Neural cell (in vitro differentiated cells): ENCODE measurements at regions not wholly inside any gene's neighbourhood (a gene's known extent, or its start where the extent isn't known, plus 50 kb on each side); places are given as distances from the start of the nearest gene placed in this dataset.

Experiments
- H2AFZ ChIP-seq: fragments of 200-600, 300-800 bp; sonication (generic), shearing (Covaris generic); 2 replicates; pipeline ENCODE4 v1.6.0; 2014; ENCODE audit warnings: low read depth, mild to moderate bottlenecking, antibody characterized with exemption, low read length, moderate library complexity
- H3F3A ChIP-seq: fragments of 200-600 bp; shearing (Covaris generic); 2 replicates; pipeline ENCODE4 v1.6.1; 2016; ENCODE audit warnings: mild to moderate bottlenecking, moderate library complexity, mixed read lengths, antibody characterized with exemption, low read length; ENCODE audit not compliant: insufficient read depth, poor library complexity, severe bottlenecking
- H3K27ac ChIP-seq: fragments of 200-600, 300-800 bp; sonication (generic), shearing (Covaris generic); 2 replicates; pipeline ENCODE4 v1.5.1; 2014; ENCODE audit warnings: mild to moderate bottlenecking, low read length, moderate library complexity
- H3K27me3 ChIP-seq: fragments of 300-800, 200-600 bp; sonication (generic), shearing (Covaris generic); 2 replicates; pipeline ENCODE4 v1.6.0; 2014; ENCODE audit warnings: mild to moderate bottlenecking, low read depth, low read length, moderate library complexity; ENCODE audit not compliant: insufficient read depth
- H3K36me3 ChIP-seq: fragments of 300-800, 200-600 bp; sonication (generic), shearing (Covaris generic); 2 replicates; pipeline ENCODE4 v1.5.1; 2014; ENCODE audit warnings: mild to moderate bottlenecking, antibody characterized with exemption, low read length, moderate library complexity; ENCODE audit not compliant: insufficient read depth
- H3K4me2 ChIP-seq: fragments of 300-800, 200-600 bp; sonication (generic), shearing (Covaris generic); 2 replicates; pipeline ENCODE4 v1.6.0; 2014; ENCODE audit warnings: mild to moderate bottlenecking, low read length
- H3K4me3 ChIP-seq: fragments of 300-800, 200-600 bp; sonication (generic), shearing (Covaris generic); 2 replicates; pipeline ENCODE4 v1.5.1; 2014; ENCODE audit warnings: mild to moderate bottlenecking, low read length, moderate library complexity
- H3K79me2 ChIP-seq: fragments of 200-600 bp; shearing (Covaris generic); replicated peaks from 2 replicates; pipeline ENCODE4 v1.6.0; 2014; ENCODE audit warnings: mild to moderate bottlenecking, low read length, moderate library complexity; ENCODE audit not compliant: insufficient read depth
- H3K9ac ChIP-seq: fragments of 300-800, 200-600 bp; sonication (generic), shearing (Covaris generic); 2 replicates; pipeline ENCODE4 v1.6.1; 2016; ENCODE audit warnings: mild to moderate bottlenecking, low read length, mixed read lengths
- H3K9me2 ChIP-seq: fragments of 200-600 bp; shearing (Covaris generic); 2 replicates; pipeline ENCODE4 v1.6.1; 2016; ENCODE audit warnings: mild to moderate bottlenecking, low read length, mixed read lengths; ENCODE audit not compliant: insufficient read depth
- H3K9me3 ChIP-seq: fragments of 200-600, 300-800 bp; sonication (generic), shearing (Covaris generic); 2 replicates; pipeline ENCODE4 v1.6.1; 2016; ENCODE audit warnings: mild to moderate bottlenecking, mixed run types, low read length, moderate library complexity, mixed read lengths
- H4K20me1 ChIP-seq: fragments of 200-600 bp; shearing (Covaris generic); 2 replicates; pipeline ENCODE4 v1.6.1; 2016; ENCODE audit warnings: mild to moderate bottlenecking, mixed run types; ENCODE audit not compliant: insufficient read depth
- CTCF ChIP-seq: fragments of 450-650 bp; IDR thresholded peaks from 2 replicates; pipeline ENCODE4 v1.5.1; 2014; ENCODE audit warnings: antibody characterized with exemption, mild to moderate bottlenecking, moderate library complexity; ENCODE audit not compliant: poor library complexity, severe bottlenecking
- EP300 ChIP-seq: fragments of 450-650 bp; conservative IDR thresholded peaks from 2 replicates; pipeline ENCODE4 v1.6.1; 2014; ENCODE audit warnings: antibody characterized with exemption, mild to moderate bottlenecking, moderate library complexity; ENCODE audit not compliant: poor library complexity, severe bottlenecking
- EZH2 ChIP-seq: fragments of 200-600, 300-800 bp; shearing (Covaris generic), sonication (generic); IDR thresholded peaks from 2 replicates; pipeline ENCODE4 v1.6.1; 2014; ENCODE audit warnings: antibody characterized with exemption, low read length, borderline replicate concordance, mild to moderate bottlenecking; ENCODE audit not compliant: insufficient read depth, poor library complexity, severe bottlenecking
- MXI1 ChIP-seq: fragments of 450-650 bp; conservative IDR thresholded peaks from 2 replicates; pipeline ENCODE4 v1.6.1; 2014; ENCODE audit warnings: antibody characterized with exemption, mild to moderate bottlenecking; ENCODE audit not compliant: poor library complexity, severe bottlenecking
- POLR2AphosphoS5 ChIP-seq: IDR thresholded peaks from 2 replicates; pipeline ENCODE4 v1.6.1; 2012
- RAD21 ChIP-seq: fragments of 450-650 bp; conservative IDR thresholded peaks from 2 replicates; pipeline ENCODE4 v1.6.1; 2014; ENCODE audit warnings: antibody characterized with exemption, mild to moderate bottlenecking, moderate library complexity
- REST ChIP-seq: IDR thresholded peaks from 2 replicates; pipeline ENCODE4 v1.6.1; 2012; ENCODE audit warnings: borderline replicate concordance
- SMC3 ChIP-seq: fragments of 450-650 bp; conservative IDR thresholded peaks from 2 replicates; pipeline ENCODE4 v1.6.1; 2014; ENCODE audit warnings: antibody characterized with exemption, mild to moderate bottlenecking, moderate library complexity; ENCODE audit not compliant: poor library complexity
- TAF1 ChIP-seq: IDR thresholded peaks from 2 replicates; pipeline ENCODE4 v1.6.1; 2012; ENCODE audit warnings: low read depth

- no peak overlapping the region for H3K9ac ChIP-seq
- TF ChIP-seq TAF1 (no peak), EZH2 (no peak), RAD21 (no peak), REST (no peak)
- H3K9me2 ChIP-seq = no peaks in the 10 kb centered on the region
- H3K27me3 ChIP-seq = no peaks in the 10 kb centered on the region
- H3K36me3 ChIP-seq = no peaks in the 10 kb centered on the region
- H3K4me3 ChIP-seq = no peak overlapping the region
- H2AFZ ChIP-seq = no peak overlapping the region
- no peak overlapping the region for H3K27ac ChIP-seq
- H3K79me2 ChIP-seq = no peaks in the 10 kb centered on the region
- no peaks in the 10 kb centered on the region for H3F3A ChIP-seq
- no peak overlapping the region for H3K4me2 ChIP-seq
- H4K20me1 ChIP-seq = no peaks in the 10 kb centered on the region
- no peaks in the 10 kb centered on the region for H3K9me3 ChIP-seq
Measured at GRCh38 chr1:239455743-239456142, 69.4 kb downstream of the CHRM3 start.

- H3K4me3 ChIP-seq = no peak overlapping the region
- no peaks in the 10 kb centered on the region for H3F3A ChIP-seq
Measured at GRCh38 chr1:239456788-239457187, 70.4 kb downstream of the CHRM3 start.

More at GRCh38 chr1:239456788-239457187, 70.4 kb downstream of the CHRM3 start:
- Histone ChIP-seq H3K36me3 (no peaks in the 10 kb centered on the region), H3K9me2 (no peaks in the 10 kb centered on the region), H3K27ac (no peak overlapping the region), H2AFZ (no peak overlapping the region), H4K20me1 (no peaks in the 10 kb centered on the region), H3K4me2 (no peak overlapping the region), H3K79me2 (no peaks in the 10 kb centered on the region), H3K9me3 (no peaks in the 10 kb centered on the region), H3K27me3 (no peaks in the 10 kb centered on the region), H3K9ac (no peak overlapping the region)
- TF ChIP-seq REST (no peak), CTCF (no peak), POLR2AphosphoS5 (no peak), SMC3 (no peak), RAD21 (no peak), EP300 (no peak), TAF1 (no peak), EZH2 (no peak), MXI1 (no peak)
